SU-DHL-6 (cell line): ENCODE measurements at regions not wholly inside any gene's neighbourhood (a gene's known extent, or its start where the extent isn't known, plus 50 kb on each side); places are given as distances from the start of the nearest gene placed in this dataset.

Experiments used
- EZH2phosphoT487 ChIP-seq: fragments of 200-600 bp; sonication (generic), shearing (Covaris generic); conservative IDR thresholded peaks from 2 replicates; pipeline ENCODE4 v1.6.1; 2018; ENCODE audit warnings: mild to moderate bottlenecking, antibody characterized with exemption, low read length, moderate library complexity, mixed read lengths
- TF ChIP-seq, protein P1 (sequence below): fragments of 200-600 bp; sonication (generic); IDR thresholded peaks from one replicate; pipeline ENCODE4 v1.5.1; 2017; ENCODE audit warnings: antibody characterized with exemption, mild to moderate bottlenecking, low read length, moderate library complexity; ENCODE audit not compliant: insufficient read depth, poor library complexity, severe bottlenecking

DNA sequence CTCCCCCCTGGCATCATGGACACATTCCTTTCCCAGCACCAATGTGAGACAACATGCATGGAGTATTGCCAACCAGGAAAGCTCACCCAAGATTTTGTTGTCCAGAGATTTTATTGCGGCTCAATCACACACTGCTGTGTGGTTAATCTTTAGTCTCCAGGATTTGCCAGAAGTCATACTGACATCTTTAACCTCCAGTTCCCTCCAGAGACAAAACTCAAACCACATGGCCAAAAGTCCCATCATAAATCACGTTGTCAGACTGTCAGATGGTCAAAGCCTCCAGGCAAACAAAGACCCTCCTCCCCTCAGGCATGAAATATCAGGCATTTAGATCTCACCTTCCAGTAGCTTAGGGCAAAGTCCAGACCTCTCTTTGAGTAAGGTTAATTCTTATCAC is 97.3 kb upstream of the OPRM1 start:
- TF ChIP-seq EZH2phosphoT487, result no peak
- TF ChIP-seq, protein P1, sequence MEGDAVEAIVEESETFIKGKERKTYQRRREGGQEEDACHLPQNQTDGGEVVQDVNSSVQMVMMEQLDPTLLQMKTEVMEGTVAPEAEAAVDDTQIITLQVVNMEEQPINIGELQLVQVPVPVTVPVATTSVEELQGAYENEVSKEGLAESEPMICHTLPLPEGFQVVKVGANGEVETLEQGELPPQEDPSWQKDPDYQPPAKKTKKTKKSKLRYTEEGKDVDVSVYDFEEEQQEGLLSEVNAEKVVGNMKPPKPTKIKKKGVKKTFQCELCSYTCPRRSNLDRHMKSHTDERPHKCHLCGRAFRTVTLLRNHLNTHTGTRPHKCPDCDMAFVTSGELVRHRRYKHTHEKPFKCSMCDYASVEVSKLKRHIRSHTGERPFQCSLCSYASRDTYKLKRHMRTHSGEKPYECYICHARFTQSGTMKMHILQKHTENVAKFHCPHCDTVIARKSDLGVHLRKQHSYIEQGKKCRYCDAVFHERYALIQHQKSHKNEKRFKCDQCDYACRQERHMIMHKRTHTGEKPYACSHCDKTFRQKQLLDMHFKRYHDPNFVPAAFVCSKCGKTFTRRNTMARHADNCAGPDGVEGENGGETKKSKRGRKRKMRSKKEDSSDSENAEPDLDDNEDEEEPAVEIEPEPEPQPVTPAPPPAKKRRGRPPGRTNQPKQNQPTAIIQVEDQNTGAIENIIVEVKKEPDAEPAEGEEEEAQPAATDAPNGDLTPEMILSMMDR, result no peak
